Duodenal mucosa (tissue), 2 donors: ENCODE measurements at regions not wholly inside any gene's neighbourhood (a gene's known extent, or its start where the extent isn't known, plus 50 kb on each side); places are given as distances from the start of the nearest gene placed in this dataset.

Experiments
- H3K27ac ChIP-seq: one replicate; pipeline ENCODE4 v1.7.0; 2013; ENCODE audit warnings: low read depth, low read length
- H3K27me3 ChIP-seq, 2 donors: one replicate each; pipeline ENCODE4 v1.7.0; 2013; ENCODE audit warnings: low read length in 2 of 2, control low read depth in 1 of 2; ENCODE audit not compliant: insufficient read depth in 2 of 2, control insufficient read depth in 1 of 2
- H3K36me3 ChIP-seq, 2 donors: one replicate each; pipeline ENCODE4 v1.7.0; 2013; ENCODE audit warnings: low read length in 2 of 2, control low read depth in 1 of 2; ENCODE audit not compliant: insufficient read depth in 2 of 2, control insufficient read depth in 1 of 2
- H3K4me1 ChIP-seq, 2 donors: one replicate each; pipeline ENCODE4 v1.7.0; 2013; ENCODE audit warnings: low read length in 2 of 2, control low read depth in 1 of 2; ENCODE audit not compliant: insufficient read depth in 2 of 2, control insufficient read depth in 1 of 2
- H3K4me3 ChIP-seq, 2 donors: one replicate each; pipeline ENCODE4 v1.7.0; 2013; ENCODE audit warnings: low read length in 2 of 2, low read depth in 1 of 2
- H3K9ac ChIP-seq, 2 donors: one replicate each; pipeline ENCODE4 v1.7.0; 2013; ENCODE audit warnings: low read length in 2 of 2, low read depth in 1 of 2
- H3K9me3 ChIP-seq, 2 donors: one replicate each; pipeline ENCODE4 v1.7.0; 2013; ENCODE audit warnings: low read length in 2 of 2, control low read depth in 1 of 2; ENCODE audit not compliant: control insufficient read depth in 1 of 2

GRCh38 chr3:75983609-75984290 lies 198.4 kb upstream of the ZNF717 start:
- Histone ChIP-seq H3K4me3 (no peak overlapping the region), H3K9me3 (peaks cover 0 to 2% of the 10 kb centered on the region in 2 donors), H3K27me3 (no peaks in the 10 kb centered on the region), H3K9ac (no peak overlapping the region), H3K36me3 (no peaks in the 10 kb centered on the region), H3K27ac (no peak overlapping the region), H3K4me1 (no peaks in the 10 kb centered on the region)

GRCh38 chr3:75985432-75985831 lies 200.1 kb upstream of the ZNF717 start:
- Histone ChIP-seq H3K36me3 (no peaks in the 10 kb centered on the region), H3K9ac (no peak overlapping the region)

GRCh38 chr3:76010252-76010651 lies 224.9 kb upstream of the ZNF717 start:
- Histone ChIP-seq H3K9me3 (no peaks in the 10 kb centered on the region), H3K4me3 (no peak overlapping the region), H3K9ac (no peak overlapping the region), H3K27ac (no peak overlapping the region), H3K4me1 (no peaks in the 10 kb centered on the region), H3K36me3 (no peaks in the 10 kb centered on the region), H3K27me3 (no peaks in the 10 kb centered on the region)

More at GRCh38 chr3:75985432-75985831, 200.1 kb upstream of the ZNF717 start:
- H3K4me3 ChIP-seq, result no peak overlapping the region
- no peaks in the 10 kb centered on the region for H3K27me3 ChIP-seq
- H3K4me1 ChIP-seq, result no peaks in the 10 kb centered on the region
- peaks cover 0 to 2% of the 10 kb centered on the region in 2 donors for H3K9me3 ChIP-seq
- H3K27ac ChIP-seq, result no peak overlapping the region

- H3K27ac ChIP-seq, result no peak overlapping the region
- no peaks in the 10 kb centered on the region for H3K36me3 ChIP-seq
- no peaks in the 10 kb centered on the region for H3K27me3 ChIP-seq
- H3K4me1 ChIP-seq, result no peaks in the 10 kb centered on the region
- no peak overlapping the region for H3K9ac ChIP-seq
- no peak overlapping the region for H3K4me3 ChIP-seq
- H3K9me3 ChIP-seq, result no peaks in the 10 kb centered on the region
Measured at GRCh38 chr3:76011121-76011520, 225.8 kb upstream of the ZNF717 start.

GRCh38 chr3:76015496-76015895 lies 230.1 kb upstream of the ZNF717 start:
- Histone ChIP-seq H3K9me3 (no peaks in the 10 kb centered on the region), H3K9ac (no peak overlapping the region), H3K4me3 (no peak overlapping the region), H3K4me1 (no peaks in the 10 kb centered on the region), H3K27me3 (no peaks in the 10 kb centered on the region), H3K36me3 (no peaks in the 10 kb centered on the region), H3K27ac (no peak overlapping the region)

GRCh38 chr3:76016111-76016510 lies 230.8 kb upstream of the ZNF717 start:
- Histone ChIP-seq H3K9me3 (no peaks in the 10 kb centered on the region), H3K9ac (no peak overlapping the region), H3K27me3 (no peaks in the 10 kb centered on the region)

GRCh38 chr3:76016769-76017439 lies 231.6 kb upstream of the ZNF717 start:
- Histone ChIP-seq H3K4me3 (no peak overlapping the region), H3K9me3 (no peaks in the 10 kb centered on the region), H3K27me3 (no peaks in the 10 kb centered on the region), H3K27ac (no peak overlapping the region), H3K36me3 (no peaks in the 10 kb centered on the region), H3K9ac (no peak overlapping the region), H3K4me1 (no peaks in the 10 kb centered on the region)

More at GRCh38 chr3:76016111-76016510, 230.8 kb upstream of the ZNF717 start:
- H3K4me3 ChIP-seq, result no peak overlapping the region
- H3K27ac ChIP-seq, result no peak overlapping the region
- H3K36me3 ChIP-seq, result no peaks in the 10 kb centered on the region
- H3K4me1 ChIP-seq, result no peaks in the 10 kb centered on the region

- Histone ChIP-seq H3K4me3 (no peak overlapping the region), H3K27ac (no peak overlapping the region)
Measured at GRCh38 chr3:76021376-76021775, 236.0 kb upstream of the ZNF717 start.

GRCh38 chr3:76024640-76025039 lies 239.3 kb upstream of the ZNF717 start:
- Histone ChIP-seq H3K27ac (no peak overlapping the region), H3K9ac (no peak overlapping the region)

More at GRCh38 chr3:76021376-76021775, 236.0 kb upstream of the ZNF717 start:
- H3K27me3 ChIP-seq, result no peaks in the 10 kb centered on the region
- H3K9ac ChIP-seq, result no peak overlapping the region
- no peaks in the 10 kb centered on the region for H3K36me3 ChIP-seq
- H3K9me3 ChIP-seq, result no peaks in the 10 kb centered on the region
- H3K4me1 ChIP-seq, result no peaks in the 10 kb centered on the region

GRCh38 chr3:76025561-76025960 lies 240.2 kb upstream of the ZNF717 start:
- Histone ChIP-seq H3K36me3 (no peaks in the 10 kb centered on the region), H3K9me3 (no peaks in the 10 kb centered on the region), H3K9ac (no peak overlapping the region), H3K27me3 (no peaks in the 10 kb centered on the region), H3K4me3 (no peak overlapping the region), H3K4me1 (no peaks in the 10 kb centered on the region), H3K27ac (no peak overlapping the region)

More at GRCh38 chr3:76024640-76025039, 239.3 kb upstream of the ZNF717 start:
- Histone ChIP-seq H3K4me1 (no peaks in the 10 kb centered on the region), H3K4me3 (no peak overlapping the region), H3K36me3 (no peaks in the 10 kb centered on the region), H3K9me3 (no peaks in the 10 kb centered on the region), H3K27me3 (no peaks in the 10 kb centered on the region)
